ENCODE measurements at regions not wholly inside any gene's neighbourhood (a gene's known extent, or its start where the extent isn't known, plus 50 kb on each side); places are given as distances from the start of the nearest gene placed in this dataset.

GRCh38 chr14:84610086-84610485, 919.9 kb upstream of the FLRT2 start:
- no peak for TF ChIP-seq CHD4 (IDR thresholded peaks at IDR 0.05; ENCODE audit: borderline replicate concordance)
- no peak for TF ChIP-seq CTCF (IDR thresholded peaks at IDR 0.05)
- no peak for TF ChIP-seq CHD2 (IDR thresholded peaks at IDR 0.05; ENCODE audit: low read length, partially characterized antibody)
- TF ChIP-seq RAD21 (conservative IDR thresholded peaks at IDR 0.05 in 1 of 2, IDR thresholded peaks at IDR 0.05 in 1 of 2) = no peak
- no peak for TF ChIP-seq NR3C1 (IDR thresholded peaks at IDR 0.05)
- TF ChIP-seq POLR2A (IDR thresholded peaks at IDR 0.05; ENCODE audit: low read length) = no peak
- TF ChIP-seq RNF2 (IDR thresholded peaks at IDR 0.05; ENCODE audit: borderline replicate concordance, low read depth) = no peak
- no peak for TF ChIP-seq MAX (IDR thresholded peaks at IDR 0.05)
- TF ChIP-seq EP300 (IDR thresholded peaks at IDR 0.05) = no peak
- no peak for TF ChIP-seq RFX5 (IDR thresholded peaks at IDR 0.05)
- no peak for TF ChIP-seq CBX8 (IDR thresholded peaks at IDR 0.05)
